Liver (tissue), 8 donors: ENCODE measurements at regions not wholly inside any gene's neighbourhood (a gene's known extent, or its start where the extent isn't known, plus 50 kb on each side); places are given as distances from the start of the nearest gene placed in this dataset.

Experiments used
- DNase-seq: peaks from one replicate; pipeline ENCODE4 v3.0.0-alpha.2; 2017; ENCODE audit warnings: low spot score
- H3K27ac ChIP-seq, 2 donors: one replicate each; pipeline ENCODE4 v1.7.0; 2013; ENCODE audit warnings: inconsistent platforms in 2 of 2, low read length in 2 of 2, control low read depth in 1 of 2, low read depth in 1 of 2, mild to moderate bottlenecking in 1 of 2
- H3K27me3 ChIP-seq, 4 donors: one replicate each; pipeline versions ENCODE4 v1.6.1 to v1.7.0; 2013; ENCODE audit warnings: low read length in 3 of 4, inconsistent platforms in 1 of 4, mild to moderate bottlenecking in 1 of 4, moderate library complexity in 1 of 4; ENCODE audit not compliant: control insufficient read depth in 4 of 4, insufficient read depth in 4 of 4
- H3K36me3 ChIP-seq, 4 donors: one replicate each; pipeline versions ENCODE4 v1.6.1 to v1.7.0; 2013; ENCODE audit warnings: low read length in 3 of 4, mild to moderate bottlenecking in 3 of 4, low read depth in 1 of 4, moderate library complexity in 1 of 4; ENCODE audit not compliant: control insufficient read depth in 4 of 4, insufficient read depth in 3 of 4
- H3K4me1 ChIP-seq, 4 donors: one replicate each; pipeline versions ENCODE4 v1.6.1 to v1.7.0; 2013; ENCODE audit warnings: low read length in 3 of 4, mild to moderate bottlenecking in 3 of 4, moderate library complexity in 1 of 4; ENCODE audit not compliant: control insufficient read depth in 4 of 4, insufficient read depth in 4 of 4
- H3K4me3 ChIP-seq, 3 donors: one replicate each; pipeline versions ENCODE4 v1.6.1 to v1.7.0; 2013; ENCODE audit warnings: low read length in 3 of 3, control low read depth in 1 of 3, low read depth in 1 of 3, mild to moderate bottlenecking in 1 of 3
- H3K9ac ChIP-seq, 2 donors: one replicate each; pipeline ENCODE4 v1.7.0; 2013; ENCODE audit warnings: low read length in 2 of 2, mild to moderate bottlenecking in 2 of 2, moderate library complexity in 2 of 2, control low read depth in 1 of 2, low read depth in 1 of 2
- H3K9me3 ChIP-seq, 4 donors: one replicate each; pipeline versions ENCODE4 v1.6.1 to v1.7.0; 2013; ENCODE audit warnings: low read length in 3 of 4; ENCODE audit not compliant: control insufficient read depth in 4 of 4
- ATF3 ChIP-seq: IDR thresholded peaks from 2 replicates; pipeline ENCODE4 v1.6.1; 2016; ENCODE audit warnings: antibody characterized with exemption
- CTCF ChIP-seq: fragments of 150-350 bp; IDR thresholded peaks from 2 replicates; pipeline ENCODE4 v1.5.1; 2017; ENCODE audit warnings: improper control_type of control experiment, low read depth, low read length; ENCODE audit not compliant: missing input control
- EGR1 ChIP-seq, 2 donors: IDR thresholded peaks; 2 replicates each; pipeline ENCODE4 v1.6.1; 2016 to 2018; ENCODE audit warnings: antibody characterized with exemption in 2 of 2, low read depth in 2 of 2
- FOXA1 ChIP-seq: IDR thresholded peaks from 2 replicates; pipeline ENCODE4 v1.6.1; 2016; ENCODE audit warnings: antibody characterized with exemption
- GABPA ChIP-seq, 2 donors: IDR thresholded peaks in 1 of 2; conservative IDR thresholded peaks in 1 of 2; 2 replicates each; pipeline ENCODE4 v1.6.1; 2016; ENCODE audit warnings: antibody characterized with exemption in 2 of 2, mild to moderate bottlenecking in 1 of 2, moderate library complexity in 1 of 2
- HNF4A ChIP-seq, 2 donors: conservative IDR thresholded peaks; 2 replicates each; pipeline ENCODE4 v1.6.1; 2016; ENCODE audit warnings: antibody characterized with exemption in 2 of 2, mild to moderate bottlenecking in 2 of 2
- HNF4G ChIP-seq: IDR thresholded peaks from 2 replicates; pipeline ENCODE4 v1.6.1; 2016; ENCODE audit warnings: antibody characterized with exemption
- JUND ChIP-seq, 2 donors: IDR thresholded peaks; 2 replicates each; pipeline ENCODE4 v1.6.1; 2016; ENCODE audit warnings: antibody characterized with exemption in 2 of 2
- MAX ChIP-seq: IDR thresholded peaks from 2 replicates; pipeline ENCODE4 v1.6.1; 2016; ENCODE audit warnings: antibody characterized with exemption
- NR2F2 ChIP-seq: IDR thresholded peaks from 2 replicates; pipeline ENCODE4 v1.6.1; 2016; ENCODE audit warnings: antibody characterized with exemption
- RAD21 ChIP-seq, 2 donors: IDR thresholded peaks; 2 replicates each; pipeline ENCODE4 v1.6.1; 2016; ENCODE audit warnings: antibody characterized with exemption in 2 of 2, mild to moderate bottlenecking in 2 of 2
- REST ChIP-seq: IDR thresholded peaks from 2 replicates; pipeline ENCODE4 v1.6.1; 2016; ENCODE audit warnings: antibody characterized with exemption, mild to moderate bottlenecking
- RXRA ChIP-seq, 2 donors: IDR thresholded peaks; 2 replicates each; pipeline ENCODE4 v1.6.1; 2017 to 2018; ENCODE audit warnings: antibody characterized with exemption in 2 of 2, mild to moderate bottlenecking in 1 of 2
- SP1 ChIP-seq: IDR thresholded peaks from 2 replicates; pipeline ENCODE4 v1.6.1; 2018; ENCODE audit warnings: antibody characterized with exemption, mild to moderate bottlenecking
- TAF1 ChIP-seq: conservative IDR thresholded peaks from 2 replicates; pipeline ENCODE4 v1.6.1; 2016; ENCODE audit warnings: antibody characterized with exemption, mild to moderate bottlenecking
- YY1 ChIP-seq: IDR thresholded peaks from 2 replicates; pipeline ENCODE4 v1.6.1; 2016; ENCODE audit warnings: antibody characterized with exemption, mild to moderate bottlenecking
- WGBS: extraction: QIAGEN DNeasy Blood & Tissue Kit; methylation state at CpG from one replicate; pipeline ENCODE4 v1.1.7; 2013; 5-methylcytosine and 5-hydroxymethylcytosine counted together
- donor health status: healthy.
- donor health status: healthy.
- donor health status: healthy.
- donor health status: healthy.
- donor health status: healthy.

GRCh38 chr2:104163611-104164130 lies 690.2 kb upstream of the POU3F3 start:
- H3K4me3 ChIP-seq: no peak overlapping the region
- 71% methylated on average over 2 of the region's 2 CpGs for WGBS
- H3K27ac ChIP-seq: no peak overlapping the region
- no peak for DNase-seq
- no peak overlapping the region for H3K9ac ChIP-seq
- H3K9me3 ChIP-seq: no peaks in the 10 kb centered on the region
- H3K27me3 ChIP-seq: no peaks in the 10 kb centered on the region
- no peaks in the 10 kb centered on the region for H3K4me1 ChIP-seq
- TF ChIP-seq SP1 (no peak), TAF1 (no peak), YY1 (no peak), NR2F2 (no peak), HNF4G (no peak), RAD21 (IDR thresholded peaks at IDR 0.05) (no peak), MAX (no peak), ATF3 (no peak), HNF4A (conservative IDR thresholded peaks at IDR 0.05) (no peak), JUND (IDR thresholded peaks at IDR 0.05) (no peak), CTCF (no peak), EGR1 (IDR thresholded peaks at IDR 0.05; ENCODE audit: low read depth in 2 of 2) (no peak), GABPA (IDR thresholded peaks at IDR 0.05 in 1 of 2, conservative IDR thresholded peaks at IDR 0.05 in 1 of 2) (no peak), FOXA1 (no peak), RXRA (IDR thresholded peaks at IDR 0.05) (no peak)
- H3K36me3 ChIP-seq: no peaks in the 10 kb centered on the region

GRCh38 chr2:104164721-104165252 lies 689.1 kb upstream of the POU3F3 start:
- H3K9me3 ChIP-seq: no peaks in the 10 kb centered on the region
- H3K4me3 ChIP-seq: no peak overlapping the region
- H3K4me1 ChIP-seq: no peaks in the 10 kb centered on the region
- WGBS: 82% methylated on average over 7 of the region's 7 CpGs
- H3K27ac ChIP-seq: no peak overlapping the region
- H3K9ac ChIP-seq: no peak overlapping the region
- DNase-seq: no peak
- no peak for TF ChIP-seq REST
- TF ChIP-seq HNF4G: no peak
- H3K36me3 ChIP-seq: no peaks in the 10 kb centered on the region
- H3K27me3 ChIP-seq: no peaks in the 10 kb centered on the region
